ENCODE measurements at regions not wholly inside any gene's neighbourhood (a gene's known extent, or its start where the extent isn't known, plus 50 kb on each side); places are given as distances from the start of the nearest gene placed in this dataset.

- TF ChIP-seq EZH2 (IDR thresholded peaks at IDR 0.05; ENCODE audit: low read depth, unreplicated experiment) (no peak), CTCF (conservative IDR thresholded peaks at IDR 0.05; ENCODE audit: low read depth in 2 of 2) (no peak), REST (IDR thresholded peaks at IDR 0.05; ENCODE audit: unreplicated experiment) (no peak), EZH2phosphoT487 (IDR thresholded peaks at IDR 0.05; ENCODE audit: unreplicated experiment) (no peak), POLR2AphosphoS5 (IDR thresholded peaks at IDR 0.05; ENCODE audit: low read depth) (no peak)
Observed at GRCh38 chr7:67858931-67859330, 862.3 kb downstream of the TYW1 start.
